ENCODE measurements at regions not wholly inside any gene's neighbourhood (a gene's known extent, or its start where the extent isn't known, plus 50 kb on each side); places are given as distances from the start of the nearest gene placed in this dataset.

- TF ChIP-seq USF2 (IDR thresholded peaks at IDR 0.05; ENCODE audit: low read depth, low read length) (no peak), ELK1 (IDR thresholded peaks at IDR 0.05; ENCODE audit: borderline replicate concordance, low read depth, low read length) (no peak), BHLHE40 (IDR thresholded peaks at IDR 0.05; ENCODE audit: low read depth, low read length) (no peak)
- H3K36me3 ChIP-seq (ENCODE audit: control insufficient read depth, insufficient read depth, low read length): no peaks in the 10 kb centered on the region
- H3K9me1 ChIP-seq (ENCODE audit: insufficient read depth, low read length): peaks cover 18% of the 10 kb centered on the region
- 100% methylated on average over 2 of the region's 3 CpGs; no CpG with 5 or more reads in 1 of the 2 experiments for WGBS, 2 experiments (ENCODE audit: extremely low coverage in 2 of 2, insufficient read length in 1 of 2)
- dilution Hi-C loops (cut with HindIII; ENCODE audit: low sequenced_read_pairs, unreplicated experiment): no loop called here
- H3K4me2 ChIP-seq (ENCODE audit: low read depth, low read length): no peak overlapping the region
- H3K9ac ChIP-seq (ENCODE audit: low read depth, low read length): no peak overlapping the region
- H3K4me1 ChIP-seq (ENCODE audit: control insufficient read depth, insufficient read depth, low read length): peaks cover 17% of the 10 kb centered on the region
- H4K20me1 ChIP-seq (ENCODE audit: insufficient read depth, low read length): no peaks in the 10 kb centered on the region
- no peak overlapping the region for H2BK120ac ChIP-seq (ENCODE audit: low read depth, low read length)
- H3K27me3 ChIP-seq (ENCODE audit: control insufficient read depth, insufficient read depth, low read length): peaks cover 3% of the 10 kb centered on the region
- CTCF ChIA-PET: interaction anchor here (0.6 to 2.5 kb wide), 5 partner anchors 85 to 386 kb away, joined by 3 to 27 read pairs (median 5); no protein-coding TSS in a partner anchor
- no peak overlapping the region for H4K8ac ChIP-seq (ENCODE audit: low read depth in 2 of 2, low read length in 2 of 2)
- no peak overlapping the region for H3K4me3 ChIP-seq (ENCODE audit: insufficient read depth, low read depth, low read length)
- no peak overlapping the region for H2BK15ac ChIP-seq (ENCODE audit: low read depth, low read length)
- H3K9me3 ChIP-seq (ENCODE audit: control insufficient read depth, insufficient read depth, low read length): no peaks in the 10 kb centered on the region
- no peak for ATAC-seq (ENCODE audit: low read depth)
- H4K91ac ChIP-seq (ENCODE audit: insufficient read depth, low read depth, low read length): no peak overlapping the region
- H3K79me1 ChIP-seq (ENCODE audit: low read depth in 1 of 2, low read length in 2 of 2): no peaks in the 10 kb centered on the region
- H3K4ac ChIP-seq (ENCODE audit: low read depth, low read length): no peak overlapping the region
- no peak overlapping the region for H3K23ac ChIP-seq (ENCODE audit: low read depth, low read length)
- H2BK5ac ChIP-seq (ENCODE audit: low read depth, low read length, poor library complexity, severe bottlenecking): no peak overlapping the region
- H3K56ac ChIP-seq (ENCODE audit: extremely low read depth, insufficient read depth, low read length): no peak overlapping the region
- no peak overlapping the region for H3K27ac ChIP-seq (ENCODE audit: insufficient read depth, low read length)
- in situ Hi-C loops (cut with MboI; ENCODE audit: low sequenced_read_pairs): no loop called here
- DNase-seq: no peak
- POLR2A ChIA-PET (ENCODE audit: unreplicated experiment): interaction anchor here (0.6 kb wide), 2 partner anchors 16 to 279 kb away, joined by 4 to 6 read pairs; no protein-coding TSS in a partner anchor
- intact Hi-C loops (cut with micrococcal nuclease): loop anchor here (1.0 to 10.0 kb wide), 6 partner anchors 62 to 311 kb away; partner anchors contain the start of genes CDK8, RNF6 and WASF3
- H2AFZ ChIP-seq (replicated peaks; ENCODE audit: low read length, poor library complexity): peak overlapping the region; percentile 12
- no peak overlapping the region for H3K14ac ChIP-seq (replicated peaks; ENCODE audit: low read depth, low read length)
- H2AK5ac ChIP-seq (ENCODE audit: low read depth, low read length): no peak overlapping the region
- H4K5ac ChIP-seq (ENCODE audit: low read depth, low read length): no peak overlapping the region
- H2AK9ac ChIP-seq (replicated peaks; ENCODE audit: low read depth, low read length, poor library complexity): no peak overlapping the region
- H3K18ac ChIP-seq (ENCODE audit: low read depth, low read length): no peak overlapping the region
- H2BK20ac ChIP-seq (ENCODE audit: low read depth, low read length): no peak overlapping the region
- BruUV-seq (replicated peaks): no TSS peak
Measured at GRCh38 chr13:26495750-26496149, 61.7 kb upstream of the WASF3 start.

Measured in IMR-90 (cell line).